ENCODE measurements at regions not wholly inside any gene's neighbourhood (a gene's known extent, or its start where the extent isn't known, plus 50 kb on each side); places are given as distances from the start of the nearest gene placed in this dataset.

DNA sequence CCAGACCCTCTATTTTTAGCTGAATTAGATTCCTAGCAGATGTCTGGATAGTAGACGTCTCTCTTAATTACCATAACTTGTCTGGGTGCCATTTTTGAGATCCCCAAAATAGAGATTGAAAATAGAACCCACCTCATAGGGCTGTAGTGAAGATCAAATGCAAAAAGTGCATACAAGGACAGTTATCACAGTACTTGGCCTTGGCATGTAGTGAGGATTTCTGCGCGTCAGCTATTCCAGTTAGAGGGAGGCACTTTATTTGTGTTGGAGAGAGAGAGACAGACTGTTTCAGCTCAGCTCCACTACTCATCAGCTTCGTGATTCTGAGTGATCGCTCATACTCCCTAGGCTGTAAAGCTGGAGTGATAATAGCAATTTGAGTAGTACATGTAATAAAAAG, 59.6 kb upstream of the CDH13 start:
- no peak for TF ChIP-seq CTCF (IDR thresholded peaks at IDR 0.05; ENCODE audit: low read depth, low read length)
- H3K4me3 ChIP-seq (ENCODE audit: low read depth, low read length): no peak overlapping the region

- H3K4me3 ChIP-seq (ENCODE audit: low read depth, low read length): no peak overlapping the region
- no peak for TF ChIP-seq CTCF (IDR thresholded peaks at IDR 0.05; ENCODE audit: low read depth, low read length)
Observed at GRCh38 chr16:82563401-82563800, 63.4 kb upstream of the CDH13 start.

- H3K4me3 ChIP-seq (ENCODE audit: low read depth, low read length): no peak overlapping the region
- TF ChIP-seq CTCF (IDR thresholded peaks at IDR 0.05; ENCODE audit: low read depth, low read length): no peak
Observed at GRCh38 chr16:82562183-82562683, 64.5 kb upstream of the CDH13 start.

GRCh38 chr16:82560805-82561325, 65.9 kb upstream of the CDH13 start:
- no peak for TF ChIP-seq CTCF (IDR thresholded peaks at IDR 0.05; ENCODE audit: low read depth, low read length)

DNA sequence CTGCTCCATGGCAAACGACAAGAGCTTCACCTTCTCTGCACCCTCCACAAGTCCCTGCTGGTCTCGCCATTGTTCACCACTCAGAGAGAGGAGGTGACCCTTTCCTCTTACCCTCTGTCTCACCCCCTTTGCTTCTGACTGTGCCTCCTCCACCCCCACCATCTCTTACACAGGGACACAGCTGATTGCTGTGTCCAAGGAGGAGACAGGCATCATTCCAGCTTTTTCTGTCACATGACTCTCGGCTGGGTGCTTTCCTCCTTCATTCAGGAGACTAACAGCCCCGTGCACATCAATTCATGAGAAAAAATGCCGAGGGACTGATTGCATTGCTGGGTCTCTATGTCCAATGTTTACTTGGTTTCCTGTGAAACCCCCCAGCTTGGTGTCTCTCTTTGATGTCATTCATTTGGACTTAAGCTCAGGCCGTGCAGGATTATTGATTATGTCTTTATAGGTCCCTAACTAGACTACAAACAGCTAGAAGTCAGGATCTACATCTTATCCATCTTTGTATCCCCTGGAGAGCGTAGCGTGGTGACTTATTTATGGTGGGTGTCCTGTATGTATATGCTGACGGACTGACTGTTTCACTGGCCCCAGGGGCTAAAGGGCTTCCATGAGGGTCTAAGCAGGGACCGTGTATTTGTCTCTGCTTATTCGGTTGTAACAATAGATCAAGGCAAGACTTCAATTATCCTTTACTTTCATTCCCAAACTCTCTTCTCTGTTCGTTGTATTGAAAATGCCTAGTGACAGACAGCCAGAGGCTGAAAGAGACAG, 82.2 kb upstream of the CDH13 start:
- no peak overlapping the region for H3K4me3 ChIP-seq (ENCODE audit: low read depth, low read length)
- no peak for TF ChIP-seq CTCF (IDR thresholded peaks at IDR 0.05; ENCODE audit: low read depth, low read length)

More at GRCh38 chr16:82560805-82561325, 65.9 kb upstream of the CDH13 start:
- H3K4me3 ChIP-seq (ENCODE audit: low read depth, low read length): no peak overlapping the region

- no peak overlapping the region for H3K4me3 ChIP-seq (ENCODE audit: low read depth, low read length)
- no peak for TF ChIP-seq CTCF (IDR thresholded peaks at IDR 0.05; ENCODE audit: low read depth, low read length)
Observed at GRCh38 chr16:82542714-82543113, 84.1 kb upstream of the CDH13 start.

DNA sequence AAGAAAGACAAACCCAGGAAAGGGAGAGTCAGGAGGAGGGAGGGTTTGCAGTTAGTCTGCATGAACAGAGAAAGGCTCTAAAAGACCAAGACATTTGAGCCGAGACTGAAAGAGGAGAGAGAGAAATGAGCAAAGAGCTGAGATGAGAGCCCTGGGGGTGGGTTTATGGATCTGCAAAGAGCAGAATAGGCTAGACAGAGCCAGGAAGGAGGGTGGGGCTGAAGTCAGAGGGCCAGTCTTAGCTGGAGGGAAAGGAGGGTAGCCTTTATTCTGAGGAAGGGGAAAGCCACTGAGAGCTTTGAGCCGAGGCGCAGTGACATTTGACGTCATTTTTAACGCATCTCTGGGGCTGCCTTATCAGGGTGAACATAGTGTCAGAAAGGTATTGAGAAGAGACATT, 85.7 kb upstream of the CDH13 start:
- TF ChIP-seq CTCF (IDR thresholded peaks at IDR 0.05; ENCODE audit: low read depth, low read length): no peak
- no peak overlapping the region for H3K4me3 ChIP-seq (ENCODE audit: low read depth, low read length)
